ENCODE measurements at regions not wholly inside any gene's neighbourhood (a gene's known extent, or its start where the extent isn't known, plus 50 kb on each side); places are given as distances from the start of the nearest gene placed in this dataset.

GRCh38 chr5:143703659-143704058, 108.3 kb upstream of the HMHB1 start:
- no peak overlapping the region for H3K4me3 Mint-ChIP-seq
- Histone ChIP-seq H2BK120ac (ENCODE audit: low read depth, low read length, poor library complexity, severe bottlenecking) (no peak overlapping the region), H3K4ac (ENCODE audit: low read depth, low read length) (no peak overlapping the region), H2BK15ac (ENCODE audit: low read depth, low read length) (no peak overlapping the region), H2BK12ac (ENCODE audit: insufficient read length, low read depth, low read length) (no peak overlapping the region), H2BK20ac (ENCODE audit: low read depth, low read length, poor library complexity, severe bottlenecking) (no peak overlapping the region), H3K4me1 (ENCODE audit: insufficient read depth, low read length) (no peaks in the 10 kb centered on the region), H2AFZ (ENCODE audit: low read length) (no peak overlapping the region), H3K4me2 (ENCODE audit: insufficient read depth, insufficient read length, low read length) (no peak overlapping the region), H4K20me1 (ENCODE audit: control insufficient read depth, insufficient read depth, insufficient read length) (no peaks in the 10 kb centered on the region), H3K18ac (ENCODE audit: insufficient read length, low read depth, low read length) (no peak overlapping the region), H3K56ac (ENCODE audit: insufficient read length, low read depth, low read length) (no peak overlapping the region), H3K9ac (ENCODE audit: extremely low read depth, insufficient read length, low read length) (no peak overlapping the region), H3K27ac (ENCODE audit: insufficient read length, low read depth, low read length) (no peak overlapping the region), H4K91ac (ENCODE audit: insufficient read length, low read depth, low read length) (no peak overlapping the region), H4K8ac (replicated peaks; ENCODE audit: insufficient read length, low read depth, low read length) (no peak overlapping the region), H2AK5ac (ENCODE audit: insufficient read length, low read length) (no peak overlapping the region), H3K27me3 (ENCODE audit: insufficient read depth, low read length) (no peaks in the 10 kb centered on the region), H3K79me2 (ENCODE audit: insufficient read depth, low read length) (no peaks in the 10 kb centered on the region), H4K5ac (ENCODE audit: insufficient read length, low read depth, low read length) (no peak overlapping the region), H3K14ac (ENCODE audit: insufficient read depth, low read length) (no peak overlapping the region), H2BK5ac (ENCODE audit: insufficient read length, low read length) (no peak overlapping the region), H3K79me1 (ENCODE audit: insufficient read depth, low read depth, low read length, poor library complexity, severe bottlenecking) (no peaks in the 10 kb centered on the region), H3T11ph (ENCODE audit: low read length) (no peak overlapping the region), H3K23me2 (ENCODE audit: insufficient read length, low read depth, low read length, poor library complexity, severe bottlenecking) (no peaks in the 10 kb centered on the region), H3K9me3 (ENCODE audit: control insufficient read depth, low read depth, low read length) (no peaks in the 10 kb centered on the region), H3K23ac (ENCODE audit: insufficient read length, low read depth, low read length) (no peak overlapping the region)
- H3K27ac Mint-ChIP-seq, result no peak overlapping the region
- no CpG with 5 or more reads among the region's 5 CpGs for WGBS (ENCODE audit: extremely low coverage, insufficient read length, low lambda C conversion rate)
- H3K27me3 Mint-ChIP-seq (ENCODE audit: low read depth), result no peaks in the 10 kb centered on the region
- peaks cover 0 to 3% of the 10 kb centered on the region in 2 experiments; a peak in 1 of 4 replicates for H3K4me1 Mint-ChIP-seq
- no peak for TF ChIP-seq CTCF (conservative IDR thresholded peaks at IDR 0.05)
- no peak for DNase-seq
- no peaks in the 10 kb centered on the region for H3K9me3 Mint-ChIP-seq
- no peaks in the 10 kb centered on the region for H3K36me3 Mint-ChIP-seq (ENCODE audit: insufficient read depth in 1 of 3, low read depth in 3 of 3)

Measured in H9 (cell line).